ENCODE measurements at regions not wholly inside any gene's neighbourhood (a gene's known extent, or its start where the extent isn't known, plus 50 kb on each side); places are given as distances from the start of the nearest gene placed in this dataset.

- DNase-seq (no peak), ATAC-seq (no peak)
- Histone ChIP-seq H3K27ac (no peak overlapping the region), H3K4me3 (no peak overlapping the region), H3K9me3 (no peaks in the 10 kb centered on the region), H3K4me1 (no peaks in the 10 kb centered on the region), H3K27me3 (no peaks in the 10 kb centered on the region), H3K36me3 (no peaks in the 10 kb centered on the region)
- intact Hi-C loops (cut with DNase I), result no loop called here
- TF ChIP-seq, protein P1, sequence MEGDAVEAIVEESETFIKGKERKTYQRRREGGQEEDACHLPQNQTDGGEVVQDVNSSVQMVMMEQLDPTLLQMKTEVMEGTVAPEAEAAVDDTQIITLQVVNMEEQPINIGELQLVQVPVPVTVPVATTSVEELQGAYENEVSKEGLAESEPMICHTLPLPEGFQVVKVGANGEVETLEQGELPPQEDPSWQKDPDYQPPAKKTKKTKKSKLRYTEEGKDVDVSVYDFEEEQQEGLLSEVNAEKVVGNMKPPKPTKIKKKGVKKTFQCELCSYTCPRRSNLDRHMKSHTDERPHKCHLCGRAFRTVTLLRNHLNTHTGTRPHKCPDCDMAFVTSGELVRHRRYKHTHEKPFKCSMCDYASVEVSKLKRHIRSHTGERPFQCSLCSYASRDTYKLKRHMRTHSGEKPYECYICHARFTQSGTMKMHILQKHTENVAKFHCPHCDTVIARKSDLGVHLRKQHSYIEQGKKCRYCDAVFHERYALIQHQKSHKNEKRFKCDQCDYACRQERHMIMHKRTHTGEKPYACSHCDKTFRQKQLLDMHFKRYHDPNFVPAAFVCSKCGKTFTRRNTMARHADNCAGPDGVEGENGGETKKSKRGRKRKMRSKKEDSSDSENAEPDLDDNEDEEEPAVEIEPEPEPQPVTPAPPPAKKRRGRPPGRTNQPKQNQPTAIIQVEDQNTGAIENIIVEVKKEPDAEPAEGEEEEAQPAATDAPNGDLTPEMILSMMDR (IDR thresholded peaks at IDR 0.05), result no peak
Observed at GRCh38 chr6:95266537-95267258, 310.6 kb upstream of the MANEA start.

DNA sequence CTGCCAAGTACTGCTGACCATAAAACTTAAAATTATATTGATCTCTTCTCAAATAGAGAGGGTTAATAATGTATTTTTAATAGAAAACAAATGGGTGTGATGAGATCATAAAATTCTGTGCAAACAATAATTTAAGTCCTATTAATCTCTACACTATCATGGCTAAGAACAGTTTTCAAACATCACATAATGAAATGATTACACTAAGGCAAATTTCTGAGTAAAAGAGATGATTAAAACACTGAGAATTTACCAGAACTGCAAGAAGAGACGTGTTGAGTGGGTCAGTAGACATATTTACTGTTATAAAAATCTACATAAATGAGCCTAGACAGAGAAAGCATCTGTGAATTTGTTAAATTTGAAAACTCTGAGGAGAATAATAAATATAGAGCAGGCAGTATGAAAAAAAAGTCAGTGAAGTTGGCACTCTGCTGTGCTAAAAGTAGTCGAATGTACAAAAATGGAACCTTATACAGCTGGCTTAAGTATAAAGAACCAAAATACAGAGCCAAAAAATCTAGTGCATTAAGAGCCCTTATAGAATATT lies 302.6 kb upstream of the MANEA start:
- H3K9me3 ChIP-seq, result no peaks in the 10 kb centered on the region
- intact Hi-C loops (cut with DNase I), result no loop called here
- no peak overlapping the region for H3K27ac ChIP-seq
- TF ChIP-seq, protein P1 (IDR thresholded peaks at IDR 0.05), result no peak
- DNase-seq (no peak), ATAC-seq (no peak)
- no peak overlapping the region for H3K4me3 ChIP-seq
- H3K36me3 ChIP-seq, result no peaks in the 10 kb centered on the region
- no peaks in the 10 kb centered on the region for H3K4me1 ChIP-seq
- H3K27me3 ChIP-seq, result no peaks in the 10 kb centered on the region

- no peak for DNase-seq
Observed at GRCh38 chr6:95279616-95280015, 297.7 kb upstream of the MANEA start.

DNA sequence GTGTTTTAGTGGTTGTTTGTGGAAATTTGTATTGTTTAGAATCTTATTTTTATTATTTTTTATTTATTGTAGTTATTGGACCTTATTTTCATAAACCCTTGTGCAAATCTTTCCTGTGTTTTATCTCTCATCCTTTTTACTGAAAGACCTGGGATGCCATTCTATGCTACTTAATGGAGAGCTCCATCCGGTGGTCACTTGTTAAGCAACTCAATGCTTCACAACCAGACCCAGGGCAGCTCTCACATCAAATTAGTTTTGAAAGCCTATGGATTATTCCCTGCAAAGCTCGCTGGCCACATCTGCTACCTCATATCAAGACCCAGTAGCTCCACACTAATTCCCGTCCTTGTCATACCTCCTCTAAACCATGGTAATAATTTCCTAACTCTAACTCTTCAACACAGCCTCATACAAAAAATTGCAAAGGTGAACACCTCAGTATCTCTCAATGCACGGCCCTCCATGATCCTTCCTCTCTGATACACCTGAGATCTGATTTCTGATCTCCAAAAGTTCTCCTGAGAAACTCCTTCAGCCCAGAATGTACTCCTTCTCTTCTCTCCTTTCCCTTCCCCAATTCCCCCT lies 296.6 kb upstream of the MANEA start:
- Histone ChIP-seq H3K27ac (no peak overlapping the region), H3K4me1 (no peaks in the 10 kb centered on the region), H3K27me3 (no peaks in the 10 kb centered on the region), H3K4me3 (no peak overlapping the region), H3K36me3 (no peaks in the 10 kb centered on the region), H3K9me3 (no peaks in the 10 kb centered on the region)
- TF ChIP-seq, protein P1 (IDR thresholded peaks at IDR 0.05), result peak; percentile 46
- DNase-seq, result no peak
- intact Hi-C loops (cut with DNase I), result no loop called here
- ATAC-seq, result no peak

More at GRCh38 chr6:95279616-95280015, 297.7 kb upstream of the MANEA start:
- Histone ChIP-seq H3K9me3 (no peaks in the 10 kb centered on the region), H3K27me3 (no peaks in the 10 kb centered on the region), H3K4me3 (no peak overlapping the region), H3K4me1 (no peaks in the 10 kb centered on the region), H3K36me3 (no peaks in the 10 kb centered on the region), H3K27ac (no peak overlapping the region)
- TF ChIP-seq, protein P1 (IDR thresholded peaks at IDR 0.05), result no peak
- no peak for ATAC-seq
- intact Hi-C loops (cut with DNase I), result no loop called here

- DNase-seq (no peak), ATAC-seq (no peak)
- intact Hi-C loops (cut with DNase I), result no loop called here
- Histone ChIP-seq H3K9me3 (no peaks in the 10 kb centered on the region), H3K36me3 (no peaks in the 10 kb centered on the region), H3K4me1 (no peaks in the 10 kb centered on the region), H3K4me3 (no peak overlapping the region), H3K27me3 (no peaks in the 10 kb centered on the region), H3K27ac (no peak overlapping the region)
- TF ChIP-seq, protein P1 (IDR thresholded peaks at IDR 0.05), result no peak
Observed at GRCh38 chr6:95285881-95286280, 291.5 kb upstream of the MANEA start.

Measured in upper lobe of right lung (tissue), 1 donor.